Fibroblast of skin of abdomen (primary cell): ENCODE measurements at regions not wholly inside any gene's neighbourhood (a gene's known extent, or its start where the extent isn't known, plus 50 kb on each side); places are given as distances from the start of the nearest gene placed in this dataset.

Experiments
- DNase-seq: peaks from one replicate; pipeline ENCODE4 v3.0.0-alpha.2; 2013

- DNase-seq, result no peak
Measured at GRCh38 chr11:134797411-134798089, 385.5 kb upstream of the B3GAT1 start.

- no peak for DNase-seq
Measured at GRCh38 chr11:134795017-134795416, 383.0 kb upstream of the B3GAT1 start.

- DNase-seq, result no peak
Measured at GRCh38 chr11:134794192-134794591, 382.1 kb upstream of the B3GAT1 start.

- no peak for DNase-seq
Measured at GRCh38 chr11:134792677-134793076, 380.6 kb upstream of the B3GAT1 start.

- no peak for DNase-seq
Measured at GRCh38 chr11:134792044-134792443, 380.0 kb upstream of the B3GAT1 start.

- no peak for DNase-seq
Measured at GRCh38 chr11:134791102-134791501, 379.1 kb upstream of the B3GAT1 start.

- DNase-seq, result no peak
Measured at GRCh38 chr11:134789104-134789503, 377.1 kb upstream of the B3GAT1 start.

- DNase-seq, result no peak
Measured at GRCh38 chr11:134786636-134787035, 374.6 kb upstream of the B3GAT1 start.

- DNase-seq, result no peak
Measured at GRCh38 chr11:134785660-134786284, 373.7 kb upstream of the B3GAT1 start.

GRCh38 chr11:134785059-134785458 lies 373.0 kb upstream of the B3GAT1 start:
- no peak for DNase-seq

- DNase-seq, result no peak
Measured at GRCh38 chr11:134784568-134784967, 372.5 kb upstream of the B3GAT1 start.

GRCh38 chr11:134784046-134784445 lies 372.0 kb upstream of the B3GAT1 start:
- DNase-seq, result no peak

- DNase-seq, result no peak
Measured at GRCh38 chr11:134783234-134783633, 371.2 kb upstream of the B3GAT1 start.

- no peak for DNase-seq
Measured at GRCh38 chr11:134781380-134781866, 369.4 kb upstream of the B3GAT1 start.

GRCh38 chr11:134780486-134781147 lies 368.6 kb upstream of the B3GAT1 start:
- DNase-seq, result no peak

GRCh38 chr11:134779179-134779578 lies 367.1 kb upstream of the B3GAT1 start:
- no peak for DNase-seq

GRCh38 chr11:134768463-134768862 lies 356.4 kb upstream of the B3GAT1 start:
- no peak for DNase-seq

GRCh38 chr11:134765565-134765964 lies 353.5 kb upstream of the B3GAT1 start:
- no peak for DNase-seq

- no peak for DNase-seq
Measured at GRCh38 chr11:134764966-134765365, 352.9 kb upstream of the B3GAT1 start.

- no peak for DNase-seq
Measured at GRCh38 chr11:134764367-134764766, 352.3 kb upstream of the B3GAT1 start.

GRCh38 chr11:134763030-134763388 lies 351.0 kb upstream of the B3GAT1 start:
- DNase-seq, result no peak

- peak; percentile 20 for DNase-seq
Measured at GRCh38 chr11:134762248-134763029, 350.4 kb upstream of the B3GAT1 start.

GRCh38 chr11:134761926-134762247 lies 349.8 kb upstream of the B3GAT1 start:
- DNase-seq, result no peak
